ENCODE measurements at regions not wholly inside any gene's neighbourhood (a gene's known extent, or its start where the extent isn't known, plus 50 kb on each side); places are given as distances from the start of the nearest gene placed in this dataset.

DNA sequence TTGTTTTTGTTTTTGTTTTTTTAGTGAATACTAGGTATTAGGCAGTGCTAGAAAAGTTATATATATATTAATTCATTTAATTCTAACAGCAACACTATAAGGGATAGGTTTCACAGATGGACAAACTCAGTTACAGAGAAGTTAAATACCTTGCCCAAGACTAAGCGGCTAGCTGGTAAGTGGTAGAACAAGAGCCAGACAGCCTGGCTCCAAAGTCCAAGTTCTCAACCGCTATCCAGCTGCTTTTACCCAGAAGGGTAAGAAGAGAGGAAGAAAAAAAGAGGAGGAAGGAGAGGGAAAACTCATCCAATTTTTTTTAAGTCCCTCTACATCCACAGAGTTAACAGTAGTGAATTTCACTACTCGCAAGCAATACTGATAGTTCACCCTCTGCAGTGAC is 217.0 kb downstream of the SPRY2 start:
- no peak for FAIRE-seq

DNA sequence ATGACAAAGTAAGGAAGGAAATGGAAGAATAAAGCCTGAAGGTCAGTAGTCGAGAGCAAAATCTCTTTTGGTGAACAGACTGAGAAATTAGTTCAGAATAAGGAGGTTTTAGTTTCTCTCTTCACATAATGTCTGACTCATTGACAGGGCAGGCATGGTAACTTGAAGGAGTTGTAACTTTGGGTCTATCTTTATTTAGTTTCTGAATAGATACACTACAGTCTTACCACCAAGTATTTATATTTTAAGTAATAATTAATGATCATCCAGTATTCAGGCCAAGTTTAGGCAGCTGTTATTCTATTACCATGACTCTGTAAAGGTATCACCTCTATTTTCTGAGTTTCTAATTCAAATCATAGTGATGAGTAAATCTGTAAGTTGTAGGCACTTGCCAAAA is 219.9 kb downstream of the SPRY2 start:
- no peak for FAIRE-seq

DNA sequence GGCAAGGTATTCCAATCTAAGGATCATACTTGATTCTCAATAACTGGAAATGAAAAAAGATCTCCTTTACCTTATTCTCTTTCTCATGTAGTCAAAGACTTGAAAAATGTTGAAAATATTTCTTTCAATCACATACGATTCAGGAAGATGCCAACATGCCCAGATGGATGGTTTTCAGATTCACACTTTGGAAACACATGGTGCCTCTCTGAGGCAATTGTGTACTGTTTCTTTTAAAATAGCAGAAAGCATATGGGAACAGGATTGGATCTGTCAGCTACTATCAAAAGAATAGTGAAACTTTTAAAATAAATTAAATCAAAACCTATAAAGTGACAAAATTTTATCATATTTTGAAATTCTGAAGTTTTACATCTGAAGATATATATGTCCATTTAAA is 222.4 kb downstream of the SPRY2 start:
- FAIRE-seq = no peak

DNA sequence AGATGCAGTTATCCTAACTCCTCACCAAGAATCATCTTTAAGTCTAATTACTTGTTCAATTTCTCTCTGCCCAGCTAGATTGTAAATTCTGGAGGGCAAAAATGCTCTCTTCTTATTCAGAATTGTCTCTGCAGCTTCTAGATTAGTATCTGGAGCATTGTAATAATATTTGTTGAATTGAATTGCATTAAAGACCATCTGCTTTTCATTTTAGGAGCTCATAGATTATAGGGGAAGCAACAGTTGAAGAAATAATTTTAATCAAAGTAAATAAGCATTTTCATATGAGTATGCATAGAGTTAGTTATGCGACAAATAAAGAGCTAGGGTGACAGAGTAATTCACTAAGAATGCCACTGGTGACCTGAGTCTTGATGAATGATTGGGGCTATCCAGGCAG is 222.8 kb downstream of the SPRY2 start:
- no peak for FAIRE-seq

DNA sequence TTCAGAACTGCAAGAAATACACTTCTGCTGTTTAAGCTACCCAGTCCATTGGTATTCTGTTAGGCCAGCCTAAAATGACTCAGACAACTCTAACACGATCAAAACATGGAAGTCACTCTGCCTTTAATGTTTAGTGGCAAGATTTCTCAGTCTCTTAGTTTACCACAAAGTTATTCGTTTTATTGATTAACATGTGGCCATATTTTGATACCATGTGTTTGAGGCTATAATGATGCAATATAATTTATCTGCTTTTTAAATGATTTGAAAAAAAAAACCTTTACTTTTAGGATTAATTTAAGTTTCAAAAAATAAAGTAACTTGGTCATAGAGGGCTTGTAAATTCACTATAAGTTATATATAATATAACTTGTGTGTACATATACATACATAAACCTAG is 223.4 kb downstream of the SPRY2 start:
- FAIRE-seq = no peak

DNA sequence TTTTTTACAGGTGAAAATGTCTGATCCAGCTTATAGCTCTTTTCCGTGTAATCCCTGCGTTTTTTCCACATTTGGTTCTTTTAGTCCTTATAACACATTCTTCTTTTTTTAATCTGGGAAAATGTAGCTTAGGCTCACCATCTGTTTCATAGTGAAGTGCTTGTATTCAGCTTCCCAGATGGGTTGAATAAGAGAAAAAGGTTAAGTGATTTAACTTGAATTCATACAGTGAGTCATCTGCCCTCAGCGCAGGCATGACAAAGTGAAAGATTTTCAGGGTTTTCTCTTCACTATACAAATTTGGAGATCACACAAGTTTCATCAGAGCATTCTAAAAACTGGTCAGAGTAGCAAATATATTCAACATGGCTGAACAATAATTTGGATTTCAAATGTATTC is 224.8 kb downstream of the SPRY2 start:
- FAIRE-seq = no peak

DNA sequence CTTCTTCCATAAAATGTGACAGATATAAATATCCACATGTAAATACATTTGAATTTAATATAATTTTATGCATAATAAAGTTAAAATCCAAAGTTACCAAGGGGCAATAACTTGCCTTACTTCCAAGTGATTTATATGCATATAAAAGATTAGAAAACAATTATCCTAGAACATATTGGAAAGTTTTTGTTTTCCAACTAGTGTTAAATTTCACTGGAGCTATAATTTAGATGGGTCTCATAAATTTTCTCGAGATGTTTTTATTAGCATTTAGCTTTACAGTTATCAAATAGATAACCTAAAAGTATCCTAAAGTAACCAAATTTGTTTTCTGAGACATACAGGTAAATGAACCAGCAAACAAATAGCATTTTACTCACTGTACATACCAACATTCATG is 225.3 kb downstream of the SPRY2 start:
- no peak for FAIRE-seq

DNA sequence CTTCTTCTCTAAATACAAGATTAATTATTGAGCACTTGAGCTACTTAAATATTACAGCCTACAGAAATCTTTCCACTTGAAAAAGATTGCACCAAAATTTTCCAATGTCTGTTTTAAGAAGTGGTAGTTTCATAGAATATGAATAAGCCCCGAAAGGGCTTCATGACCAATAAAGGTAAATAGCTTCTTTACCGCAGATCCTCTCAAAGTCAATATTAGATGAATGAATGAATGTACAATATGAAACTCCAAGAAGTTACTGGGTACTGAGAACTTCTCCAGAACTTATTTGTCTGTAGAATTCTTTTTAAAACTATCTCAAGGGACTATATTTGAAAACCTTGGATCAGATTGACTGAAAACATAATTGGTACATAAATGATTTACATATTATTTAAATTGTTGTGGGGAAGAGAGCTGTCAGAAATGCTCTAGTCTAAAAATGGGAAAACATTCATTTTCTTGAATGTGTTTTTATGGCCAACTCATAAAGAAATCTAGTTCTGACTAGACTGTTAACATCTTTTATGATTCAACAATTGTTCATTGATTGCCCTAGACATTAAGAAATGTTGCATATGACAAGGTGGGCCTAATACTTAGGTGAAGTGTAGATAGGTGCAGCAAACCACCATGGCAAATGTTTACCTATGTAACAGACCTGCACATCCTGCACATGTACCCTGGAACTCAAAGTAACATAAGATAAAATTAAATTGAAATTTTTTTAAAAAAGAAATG is 227.0 kb downstream of the SPRY2 start:
- no peak for FAIRE-seq

DNA sequence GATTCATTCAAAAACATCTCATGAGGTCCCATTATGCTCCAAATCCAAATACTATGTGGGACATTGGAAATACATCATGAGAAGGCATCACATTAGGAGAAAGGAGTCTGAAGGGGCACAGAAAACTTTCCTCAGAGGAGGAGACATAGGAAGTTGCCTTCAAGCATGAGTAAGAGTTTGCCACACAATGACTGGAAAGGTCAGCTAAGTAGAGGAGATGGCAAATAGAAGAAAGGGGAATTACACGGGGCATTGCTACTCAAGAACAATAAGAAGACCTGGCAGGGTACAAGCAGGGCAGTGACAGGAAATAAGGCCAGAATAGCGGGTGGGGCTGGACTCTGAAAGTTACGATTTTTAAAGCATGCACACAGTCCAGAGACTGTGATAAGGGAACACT is 231.6 kb downstream of the SPRY2 start:
- FAIRE-seq = no peak

DNA sequence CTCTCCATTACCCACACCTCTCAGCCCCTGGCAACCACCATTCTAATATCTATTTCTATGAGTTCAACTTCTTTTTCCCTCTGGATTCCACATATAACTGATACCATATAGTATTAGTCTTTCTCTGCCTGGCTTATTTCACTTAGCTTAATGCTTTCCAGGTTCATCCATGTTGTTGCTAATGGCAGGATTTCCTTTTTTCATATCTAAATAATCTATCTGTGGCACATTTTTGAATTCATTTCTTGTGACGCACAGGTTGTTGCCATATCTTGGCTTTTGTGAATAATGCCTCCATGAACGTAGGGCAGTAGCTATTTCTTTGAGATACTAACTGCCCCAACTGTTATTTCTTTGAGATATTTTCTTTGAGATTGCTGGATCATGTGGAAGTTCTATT is 235.6 kb downstream of the SPRY2 start:
- FAIRE-seq = no peak

DNA sequence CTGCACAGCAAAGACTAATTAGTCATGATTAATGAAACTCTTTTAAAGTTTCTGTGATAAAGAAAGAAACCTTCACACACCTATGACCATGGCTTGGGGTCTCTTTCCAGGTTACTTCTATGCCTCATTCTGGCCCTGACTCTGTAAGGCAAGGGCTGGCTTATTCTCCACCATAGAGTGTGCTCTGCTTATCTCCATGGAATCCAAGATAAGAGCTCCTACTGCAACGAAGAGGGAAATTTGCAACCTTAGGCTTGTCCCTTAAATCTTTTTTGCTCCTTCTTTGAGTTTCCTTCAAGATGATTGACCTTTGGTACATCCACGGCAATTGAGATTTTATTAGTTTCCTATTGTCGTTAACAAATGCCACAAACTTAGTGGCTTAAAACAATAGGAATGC is 239.9 kb downstream of the SPRY2 start:
- FAIRE-seq = no peak

DNA sequence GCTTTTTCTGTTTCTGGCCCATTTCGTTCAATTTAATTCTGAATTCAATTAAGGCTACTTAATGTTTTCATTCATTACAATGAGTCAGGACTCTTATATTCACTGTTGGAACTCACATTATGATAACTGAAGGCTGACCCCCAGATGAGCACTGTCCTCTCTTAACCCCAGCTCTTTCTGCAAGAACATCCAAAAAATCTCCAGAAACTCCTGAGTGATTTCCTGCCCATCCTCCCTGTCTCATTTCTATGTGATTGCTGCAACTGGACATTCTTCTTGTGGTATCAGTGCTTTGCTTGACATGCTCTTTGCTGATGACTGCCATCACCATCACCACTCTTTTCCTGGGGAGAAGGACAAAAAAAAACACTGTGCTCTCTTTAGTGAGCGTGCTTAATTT is 240.3 kb downstream of the SPRY2 start:
- FAIRE-seq = no peak

DNA sequence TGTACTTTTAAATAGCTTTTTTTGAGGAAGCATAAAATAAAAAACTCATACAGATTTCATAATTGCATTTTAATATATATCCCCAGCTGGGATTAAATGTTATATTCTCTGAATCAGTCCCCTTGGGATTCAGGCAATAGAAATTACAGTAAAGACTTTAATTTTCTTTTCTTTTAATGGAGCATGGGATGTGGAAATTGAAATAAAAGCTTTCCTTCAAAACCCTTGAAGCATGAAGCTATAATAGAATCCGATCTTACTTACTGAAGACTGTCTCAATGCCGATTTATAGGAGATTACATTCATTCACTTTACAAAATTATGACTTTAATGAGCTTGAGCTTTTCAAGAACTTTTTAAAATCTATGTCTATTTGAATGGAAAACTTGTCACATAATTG is 243.4 kb downstream of the SPRY2 start:
- no peak for FAIRE-seq

DNA sequence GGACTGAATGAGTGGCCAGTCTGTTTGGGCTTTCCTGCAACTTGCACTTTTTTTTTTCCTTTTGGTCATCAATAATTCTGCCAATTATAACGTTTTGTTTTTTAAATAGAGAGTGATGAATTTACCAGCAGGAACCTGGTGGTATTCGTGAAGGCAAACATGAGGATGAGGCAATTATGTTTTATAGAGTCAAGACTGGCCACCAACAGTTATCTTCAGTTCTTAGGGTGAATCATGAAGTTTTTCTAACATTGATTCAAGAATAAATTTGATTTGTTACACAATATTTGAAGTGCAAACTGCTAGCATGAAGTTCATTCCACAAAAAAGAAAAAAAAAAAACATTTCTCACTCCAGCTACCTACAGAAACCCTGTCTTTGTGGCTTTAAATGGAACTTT is 244.5 kb downstream of the SPRY2 start:
- no peak for FAIRE-seq

DNA sequence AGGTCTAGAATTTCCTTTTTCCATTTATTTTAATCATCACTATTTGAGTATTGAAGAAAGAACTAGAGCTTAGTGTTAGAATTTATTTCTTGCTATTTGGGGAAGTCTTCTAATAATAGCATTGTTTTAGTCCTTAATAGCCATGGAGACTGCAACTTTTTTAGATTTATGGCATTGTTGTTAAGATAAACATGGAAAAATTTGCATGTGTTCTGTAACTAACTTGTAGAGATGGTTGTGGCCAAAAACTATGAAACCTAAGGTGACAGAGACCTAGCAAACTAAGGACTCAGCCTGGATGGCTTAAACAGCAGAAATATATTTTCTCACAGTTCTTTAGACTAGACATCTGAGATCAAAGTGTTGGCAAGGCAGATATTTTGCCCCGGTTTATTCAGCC is 246.4 kb downstream of the SPRY2 start:
- FAIRE-seq = no peak

DNA sequence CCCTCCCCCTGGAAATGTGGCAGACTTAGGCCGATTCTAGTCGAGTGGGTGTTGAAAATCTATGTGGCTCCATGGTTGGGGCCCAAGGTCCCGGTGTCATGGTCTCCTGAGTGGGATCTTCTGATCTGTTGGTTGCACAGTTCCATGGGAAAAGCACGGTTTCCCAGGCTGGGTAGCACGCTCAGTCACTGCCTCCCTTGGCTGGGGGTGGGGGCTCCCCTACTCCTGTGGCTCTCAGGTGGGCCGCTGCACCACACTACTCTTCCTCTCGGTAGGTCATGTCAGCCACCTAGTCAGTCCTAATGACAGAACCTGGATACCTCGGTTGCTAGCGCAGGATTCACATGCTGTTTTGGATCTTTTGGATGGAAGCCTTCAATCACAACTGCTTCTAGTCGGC is 247.0 kb downstream of the SPRY2 start:
- FAIRE-seq = no peak

DNA sequence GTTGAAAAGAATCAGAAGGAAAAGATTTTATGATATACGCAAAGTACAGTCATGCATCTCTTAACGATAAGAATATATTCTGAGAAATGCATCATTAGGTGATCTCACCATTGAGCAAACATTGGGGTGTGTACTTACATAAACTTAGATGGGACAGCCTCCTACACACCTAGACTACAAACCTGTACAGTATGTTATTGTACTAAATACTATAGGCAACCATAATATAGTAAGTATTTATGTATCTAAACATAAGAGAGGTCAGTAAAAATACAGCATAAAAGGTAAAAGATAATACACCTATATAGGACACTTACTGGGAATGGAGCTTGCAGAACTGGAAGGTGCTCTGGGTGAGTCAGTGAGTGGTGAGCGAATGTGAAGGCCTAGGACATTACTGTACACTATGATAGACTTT is 254.6 kb downstream of the SPRY2 start:
- no peak for FAIRE-seq

DNA sequence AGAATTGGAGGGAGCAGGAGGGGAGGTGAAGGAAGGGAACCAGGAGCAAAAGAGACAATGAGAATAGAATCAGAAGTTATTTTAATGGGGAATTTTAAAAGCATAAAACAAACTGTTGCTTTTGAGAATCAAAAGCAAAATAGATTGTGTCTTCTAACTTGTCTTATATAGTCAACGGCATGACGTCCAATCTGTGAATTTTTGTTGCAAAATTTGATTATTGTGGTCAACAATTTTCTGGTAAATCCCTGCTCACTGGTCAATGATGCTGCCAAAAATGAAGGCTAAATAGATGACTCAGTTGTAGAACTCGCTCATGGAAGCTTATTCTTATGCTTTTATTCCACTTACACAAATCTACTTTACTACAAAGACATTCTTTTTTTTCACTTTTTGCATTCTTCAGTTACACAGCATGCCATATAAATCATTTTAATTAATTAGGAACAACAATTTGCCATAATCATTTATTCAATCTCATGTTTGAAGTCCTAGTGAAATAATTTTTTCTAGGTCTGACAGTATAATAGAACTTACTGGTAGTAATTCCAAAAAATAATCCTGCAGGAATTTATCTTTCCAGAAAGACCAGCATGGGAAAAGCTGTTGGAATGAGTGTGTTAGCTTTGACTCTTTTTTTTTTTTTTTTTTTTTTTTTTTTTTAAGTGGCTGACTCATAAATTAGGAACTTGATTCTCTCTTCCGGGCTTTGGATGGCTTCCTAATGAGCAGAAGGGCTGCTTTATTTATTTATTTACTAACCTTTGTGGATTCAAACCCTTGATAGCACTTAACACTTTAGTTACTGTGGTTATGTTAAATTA is 256.9 kb downstream of the SPRY2 start:
- FAIRE-seq = no peak

DNA sequence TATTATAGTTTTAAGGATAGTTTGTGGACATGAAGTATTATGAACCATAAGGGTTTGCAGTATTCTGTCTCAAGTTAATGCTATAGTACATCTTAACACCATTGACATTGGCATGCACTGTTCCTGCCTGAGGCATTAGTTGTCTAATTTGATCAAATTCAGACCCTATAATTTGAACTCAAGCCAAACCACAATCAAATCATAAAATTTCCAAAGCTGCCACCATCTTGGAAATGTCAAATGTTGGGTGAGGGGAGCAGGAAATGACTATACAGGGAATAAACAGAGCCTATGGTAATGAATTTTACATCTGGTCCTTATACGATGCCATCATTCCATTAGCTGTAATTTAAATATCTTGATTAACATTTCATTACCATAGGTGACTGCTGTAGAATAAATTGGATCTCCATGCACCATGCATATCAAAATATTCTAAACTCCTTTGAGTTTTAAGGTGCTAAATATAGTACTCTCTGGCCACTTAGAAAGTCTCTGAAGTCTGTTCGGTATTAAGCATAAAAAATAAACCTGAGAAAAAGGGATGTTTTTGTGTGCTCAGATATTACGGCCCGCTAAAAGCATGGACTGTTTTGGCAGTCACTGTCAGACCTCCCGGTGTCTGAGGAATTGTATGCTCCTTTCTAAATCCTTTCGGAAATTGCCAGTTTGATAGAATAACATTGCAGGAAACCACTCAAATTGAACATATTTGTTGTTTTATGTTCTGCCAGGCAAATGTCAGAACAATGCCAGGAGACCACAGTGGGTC is 257.7 kb downstream of the SPRY2 start:
- FAIRE-seq = no peak

DNA sequence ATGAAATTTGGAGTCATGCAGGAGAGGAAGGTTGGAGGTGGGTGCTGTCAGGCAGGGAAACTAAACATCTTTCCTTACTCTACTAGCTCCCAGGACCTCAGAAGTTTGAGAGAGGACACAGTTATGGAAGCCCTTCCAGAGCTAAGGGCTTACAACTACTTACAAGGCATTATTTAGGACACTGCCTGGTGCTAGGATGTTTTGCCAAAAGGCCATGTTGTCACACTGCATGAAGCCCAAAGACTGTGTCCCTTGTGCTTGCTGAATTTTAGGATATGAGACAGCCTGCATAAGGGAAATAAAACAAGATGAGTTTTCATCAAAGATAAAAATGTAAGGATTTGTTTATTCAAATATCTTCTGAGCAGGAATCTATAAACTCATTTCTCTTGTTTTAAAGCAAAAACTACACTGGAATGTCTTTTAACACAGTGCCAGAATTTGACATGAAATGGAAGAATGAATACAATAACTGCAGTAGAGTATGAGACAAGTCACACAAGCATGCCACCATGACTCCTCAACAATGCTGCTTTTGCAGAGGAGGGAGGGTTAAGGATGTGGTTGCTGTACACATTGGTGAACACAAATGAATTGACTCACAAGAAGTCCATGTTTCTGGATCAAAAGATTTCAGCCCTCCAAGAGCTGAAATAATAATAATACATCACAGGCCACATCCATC is 258.4 kb downstream of the SPRY2 start:
- FAIRE-seq = no peak

DNA sequence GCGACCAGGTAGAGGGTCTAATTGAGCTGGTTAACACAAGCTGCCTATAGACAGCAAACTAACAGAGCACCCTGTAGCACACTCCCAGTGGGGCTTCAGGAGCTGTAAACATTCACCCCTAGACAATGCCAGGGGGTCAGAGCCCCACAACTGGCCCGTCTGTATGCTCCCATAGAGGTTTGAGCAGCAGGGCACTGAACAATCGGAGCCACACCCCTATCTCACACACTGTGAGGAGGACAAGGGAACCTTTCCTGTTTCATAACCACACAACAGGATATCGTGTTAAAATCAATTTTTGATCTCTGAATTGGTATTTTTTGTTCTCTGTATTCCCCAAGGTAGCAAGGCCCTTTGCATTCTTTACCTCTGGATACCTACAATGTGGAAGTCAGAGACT is 266.1 kb downstream of the SPRY2 start:
- no peak for FAIRE-seq

DNA sequence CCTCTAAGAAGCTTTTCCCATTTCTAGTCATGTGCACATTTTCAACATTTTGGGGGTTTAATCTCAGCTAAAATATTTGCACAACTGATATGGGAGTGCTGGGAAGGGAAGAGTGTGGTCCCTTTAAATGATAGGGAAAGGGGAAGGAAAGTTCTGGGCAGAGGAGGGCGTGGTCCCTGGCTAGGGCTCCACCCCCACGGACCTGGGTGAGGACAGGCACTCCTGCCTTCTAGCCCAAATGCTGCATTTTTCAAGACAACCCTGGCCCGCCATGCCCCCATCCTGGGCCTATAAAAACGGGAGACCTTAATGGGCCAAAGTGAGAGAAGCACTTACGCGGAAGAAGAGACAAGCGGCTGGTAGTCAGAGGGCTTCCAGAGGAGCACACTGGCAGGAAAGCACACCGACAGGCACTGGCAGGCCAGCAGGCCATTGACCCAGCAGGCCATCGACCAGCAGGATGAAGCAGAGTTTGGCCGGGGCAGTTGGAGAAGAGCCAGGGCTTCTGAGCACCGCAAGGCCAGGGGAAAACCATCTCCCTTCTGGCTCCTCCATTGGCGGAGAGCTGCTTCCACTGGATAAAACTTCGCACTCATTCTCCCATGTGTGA is 266.7 kb downstream of the SPRY2 start:
- no peak for FAIRE-seq

DNA sequence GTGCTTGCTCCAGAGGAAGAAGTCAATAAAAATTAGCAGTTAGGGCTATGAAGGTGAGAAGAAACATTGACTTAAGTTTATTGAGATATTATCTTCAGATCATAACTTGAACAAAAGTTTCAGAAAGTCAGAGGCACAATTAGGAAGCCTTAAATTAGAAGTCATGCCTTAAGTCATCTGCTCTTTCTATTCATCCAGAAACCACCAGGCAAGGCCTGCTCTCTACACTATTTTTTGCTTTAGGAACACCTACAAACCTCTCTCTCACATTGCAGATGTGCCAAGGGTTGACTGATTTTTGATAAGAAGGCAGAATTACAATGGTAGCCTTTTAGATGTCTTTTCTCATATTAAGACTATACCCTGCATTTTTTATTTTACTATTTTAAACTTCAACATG is 268.7 kb downstream of the SPRY2 start:
- no peak for FAIRE-seq
